Naive B cell (primary cell): ENCODE measurements at regions not wholly inside any gene's neighbourhood (a gene's known extent, or its start where the extent isn't known, plus 50 kb on each side); places are given as distances from the start of the nearest gene placed in this dataset.

Source experiments
- ATAC-seq, 2 donors: fragments of 150-1000 bp; cut with Tn5 transposase; 2 replicates each; pipeline ENCODE4 v1.10.0; 2021; ENCODE audit warnings: low read depth in 2 of 2, mild to moderate bottlenecking in 2 of 2, moderate library complexity in 2 of 2
- DNase-seq: peaks from one replicate; pipeline ENCODE4 v3.0.0; 2022
- H3K27ac Mint-ChIP-seq, 6 donors: one replicate each; pipeline ENCODE4 v1.8.0; 2020 to 2022; ENCODE audit warnings: mild to moderate bottlenecking in 6 of 6, mixed read lengths in 6 of 6, moderate library complexity in 5 of 6, inconsistent platforms in 2 of 6
- H3K27me3 Mint-ChIP-seq, 3 donors: one replicate each; pipeline ENCODE4 v1.8.0; 2021 to 2022; ENCODE audit warnings: mixed read lengths in 3 of 3, mild to moderate bottlenecking in 1 of 3
- H3K36me3 Mint-ChIP-seq, 2 donors: one replicate each; pipeline ENCODE4 v1.8.0; 2020 to 2022; ENCODE audit warnings: mixed read lengths in 2 of 2, inconsistent platforms in 1 of 2, mild to moderate bottlenecking in 1 of 2
- H3K4me1 Mint-ChIP-seq, 3 donors: one replicate each; pipeline ENCODE4 v1.8.0; 2020 to 2022; ENCODE audit warnings: mixed read lengths in 3 of 3, inconsistent platforms in 1 of 3, mild to moderate bottlenecking in 1 of 3, moderate library complexity in 1 of 3
- H3K4me3 Mint-ChIP-seq, 8 donors: one replicate each; pipeline ENCODE4 v1.8.0; 2020 to 2022; ENCODE audit warnings: mild to moderate bottlenecking in 8 of 8, mixed read lengths in 8 of 8, moderate library complexity in 8 of 8, inconsistent platforms in 2 of 8
- H3K9me3 Mint-ChIP-seq, 7 donors: one replicate each; pipeline ENCODE4 v1.8.0; 2020 to 2022; ENCODE audit warnings: mixed read lengths in 7 of 7, mild to moderate bottlenecking in 5 of 7, inconsistent platforms in 2 of 7, moderate library complexity in 1 of 7

- Mint-ChIP-seq H3K9me3 (peaks cover 7 to 42% (median 26%) of the 10 kb centered on the region in 7 donors), H3K27ac (no peak overlapping the region), H3K4me3 (no peak overlapping the region), H3K27me3 (peaks cover 30 to 46% (median 41%) of the 10 kb centered on the region in 3 donors), H3K36me3 (peaks cover 13 to 17% of the 10 kb centered on the region in 2 donors), H3K4me1 (peaks cover 6 to 8% (median 6%) of the 10 kb centered on the region in 3 donors)
- DNase-seq (no peak), ATAC-seq (no peak)
Measured at GRCh38 chr7:18081617-18082016, 54.0 kb upstream of the PRPS1L1 start.

- peaks cover 7 to 42% (median 26%) of the 10 kb centered on the region in 7 donors for H3K9me3 Mint-ChIP-seq
- DNase-seq (no peak), ATAC-seq (no peak)
- peaks cover 8 to 9% (median 9%) of the 10 kb centered on the region in 3 donors for H3K4me1 Mint-ChIP-seq
- no peak overlapping the region for H3K27ac Mint-ChIP-seq
- peaks cover 30 to 51% (median 47%) of the 10 kb centered on the region in 3 donors for H3K27me3 Mint-ChIP-seq
- H3K36me3 Mint-ChIP-seq = peaks cover 13 to 17% of the 10 kb centered on the region in 2 donors
- no peak overlapping the region for H3K4me3 Mint-ChIP-seq
Measured at GRCh38 chr7:18082169-18082568, 54.5 kb upstream of the PRPS1L1 start.

- Mint-ChIP-seq H3K9me3 (peaks cover 2 to 20% (median 11%) of the 10 kb centered on the region in 7 donors), H3K4me3 (peak overlapping the region; percentile 79 to 89 (median 84)), H3K36me3 (peaks cover 6 to 11% of the 10 kb centered on the region in 2 donors), H3K4me1 (peaks cover 13 to 17% (median 14%) of the 10 kb centered on the region in 3 donors), H3K27ac (no peak overlapping the region), H3K27me3 (peaks cover 41 to 62% (median 47%) of the 10 kb centered on the region in 3 donors)
- ATAC-seq (peak; percentile 82), DNase-seq (peak; percentile 17)
Measured at GRCh38 chr7:18086165-18087025, 58.7 kb upstream of the PRPS1L1 start.

GRCh38 chr7:18087026-18087686 is 59.5 kb upstream of the PRPS1L1 start:
- ATAC-seq = peak; percentile 4 to 13

GRCh38 chr7:18087687-18088078 is 60.0 kb upstream of the PRPS1L1 start:
- H3K9me3 Mint-ChIP-seq = peaks cover 0 to 9% (median 5%) of the 10 kb centered on the region in 7 donors
- H3K27ac Mint-ChIP-seq = no peak overlapping the region
- peak overlapping the region; percentile 67 to 89 (median 81) for H3K4me3 Mint-ChIP-seq
- H3K36me3 Mint-ChIP-seq = peaks cover 0 to 8% of the 10 kb centered on the region in 2 donors
- peaks cover 33 to 57% (median 44%) of the 10 kb centered on the region in 3 donors for H3K27me3 Mint-ChIP-seq
- peaks cover 13 to 17% (median 14%) of the 10 kb centered on the region in 3 donors for H3K4me1 Mint-ChIP-seq
- DNase-seq = no peak
- ATAC-seq = no peak

More at GRCh38 chr7:18087026-18087686, 59.5 kb upstream of the PRPS1L1 start:
- Mint-ChIP-seq H3K9me3 (peaks cover 0 to 12% (median 5%) of the 10 kb centered on the region in 7 donors), H3K4me1 (peaks cover 13 to 17% (median 14%) of the 10 kb centered on the region in 3 donors), H3K27me3 (peaks cover 33 to 57% (median 44%) of the 10 kb centered on the region in 3 donors), H3K27ac (no peak overlapping the region), H3K36me3 (peaks cover 0 to 8% of the 10 kb centered on the region in 2 donors), H3K4me3 (peak overlapping the region; percentile 74 to 89 (median 82))
- no peak for DNase-seq

GRCh38 chr7:18096087-18096486 is 68.4 kb upstream of the PRPS1L1 start:
- Mint-ChIP-seq H3K9me3 (peaks cover 2 to 15% (median 4%) of the 10 kb centered on the region in 7 donors), H3K4me1 (no peaks in the 10 kb centered on the region), H3K4me3 (no peak overlapping the region), H3K27ac (no peak overlapping the region), H3K36me3 (peaks cover 4 to 6% of the 10 kb centered on the region in 2 donors), H3K27me3 (peaks cover 0 to 2% (median 0%) of the 10 kb centered on the region in 3 donors)
- ATAC-seq = no peak
- no peak for DNase-seq

- ATAC-seq (no peak), DNase-seq (no peak)
- Mint-ChIP-seq H3K4me1 (no peaks in the 10 kb centered on the region), H3K9me3 (peaks cover 4 to 32% (median 8%) of the 10 kb centered on the region in 7 donors), H3K27me3 (peaks cover 0 to 13% (median 0%) of the 10 kb centered on the region in 3 donors), H3K4me3 (no peak overlapping the region), H3K36me3 (peaks cover 4 to 9% of the 10 kb centered on the region in 2 donors), H3K27ac (no peak overlapping the region)
Measured at GRCh38 chr7:18102576-18102975, 74.9 kb upstream of the PRPS1L1 start.

GRCh38 chr7:18103436-18104218 is 76.0 kb upstream of the PRPS1L1 start:
- Mint-ChIP-seq H3K36me3 (peaks cover 4 to 9% of the 10 kb centered on the region in 2 donors), H3K27me3 (peaks cover 0 to 13% (median 0%) of the 10 kb centered on the region in 3 donors), H3K4me1 (no peaks in the 10 kb centered on the region), H3K4me3 (no peak overlapping the region), H3K9me3 (peaks cover 4 to 32% (median 8%) of the 10 kb centered on the region in 7 donors), H3K27ac (no peak overlapping the region)
- ATAC-seq (no peak), DNase-seq (no peak)

GRCh38 chr7:18109762-18110161 is 82.1 kb upstream of the PRPS1L1 start:
- no peak overlapping the region for H3K27ac Mint-ChIP-seq
- ATAC-seq = no peak
- H3K4me3 Mint-ChIP-seq = no peak overlapping the region
- no peak for DNase-seq
- no peaks in the 10 kb centered on the region for H3K4me1 Mint-ChIP-seq
- H3K9me3 Mint-ChIP-seq = peaks cover 0 to 13% (median 1%) of the 10 kb centered on the region in 7 donors
- H3K36me3 Mint-ChIP-seq = no peaks in the 10 kb centered on the region
- peaks cover 0 to 38% (median 14%) of the 10 kb centered on the region in 3 donors for H3K27me3 Mint-ChIP-seq

GRCh38 chr7:18116661-18117060 is 89.0 kb upstream of the PRPS1L1 start:
- ATAC-seq = no peak
- peaks cover 0 to 16% (median 0%) of the 10 kb centered on the region in 3 donors for H3K27me3 Mint-ChIP-seq
- DNase-seq = no peak
- H3K9me3 Mint-ChIP-seq = no peaks in the 10 kb centered on the region
- H3K36me3 Mint-ChIP-seq = no peaks in the 10 kb centered on the region
- H3K4me1 Mint-ChIP-seq = no peaks in the 10 kb centered on the region
- no peak overlapping the region for H3K27ac Mint-ChIP-seq
- H3K4me3 Mint-ChIP-seq = no peak overlapping the region

- Mint-ChIP-seq H3K4me3 (no peak overlapping the region), H3K27ac (no peak overlapping the region), H3K27me3 (peaks cover 0 to 13% (median 0%) of the 10 kb centered on the region in 3 donors), H3K36me3 (no peaks in the 10 kb centered on the region), H3K9me3 (no peaks in the 10 kb centered on the region), H3K4me1 (no peaks in the 10 kb centered on the region)
- ATAC-seq (no peak), DNase-seq (no peak)
Measured at GRCh38 chr7:18117482-18117881, 89.8 kb upstream of the PRPS1L1 start.

- no peaks in the 10 kb centered on the region for H3K9me3 Mint-ChIP-seq
- peaks cover 0 to 7% (median 0%) of the 10 kb centered on the region in 3 donors for H3K27me3 Mint-ChIP-seq
- no peak for DNase-seq
- no peak overlapping the region for H3K4me3 Mint-ChIP-seq
- ATAC-seq = no peak
- H3K4me1 Mint-ChIP-seq = no peaks in the 10 kb centered on the region
- no peaks in the 10 kb centered on the region for H3K36me3 Mint-ChIP-seq
- H3K27ac Mint-ChIP-seq = no peak overlapping the region
Measured at GRCh38 chr7:18119985-18120384, 92.3 kb upstream of the PRPS1L1 start.
